ENCODE measurements at regions not wholly inside any gene's neighbourhood (a gene's known extent, or its start where the extent isn't known, plus 50 kb on each side); places are given as distances from the start of the nearest gene placed in this dataset.

- Mint-ChIP-seq H3K4me3 (no peak overlapping the region), H3K27ac (ENCODE audit: unreplicated experiment) (no peak overlapping the region), H3K9me3 (no peaks in the 10 kb centered on the region), H3K4me1 (peaks cover 11% of the 10 kb centered on the region), H3K36me3 (ENCODE audit: low read depth) (no peaks in the 10 kb centered on the region), H3K27me3 (ENCODE audit: low read depth) (no peaks in the 10 kb centered on the region)
- no peak for TF ChIP-seq CTCF (conservative IDR thresholded peaks at IDR 0.05)
- no peak for DNase-seq (ENCODE audit: low read depth, low spot score)
Observed at GRCh38 chr6:169044381-169045230, 209.0 kb downstream of the THBS2 start.

- TF ChIP-seq CTCF (conservative IDR thresholded peaks at IDR 0.05), result no peak
- H3K4me1 Mint-ChIP-seq, result peaks cover 11% of the 10 kb centered on the region
- H3K9me3 Mint-ChIP-seq, result peaks cover 13% of the 10 kb centered on the region
- H3K27me3 Mint-ChIP-seq (ENCODE audit: low read depth), result no peaks in the 10 kb centered on the region
- no peaks in the 10 kb centered on the region for H3K36me3 Mint-ChIP-seq (ENCODE audit: low read depth)
- no peak overlapping the region for H3K27ac Mint-ChIP-seq (ENCODE audit: unreplicated experiment)
- no peak overlapping the region for H3K4me3 Mint-ChIP-seq
- DNase-seq (ENCODE audit: low read depth, low spot score), result no peak
Observed at GRCh38 chr6:169042061-169042460, 211.6 kb downstream of the THBS2 start.

- Mint-ChIP-seq H3K36me3 (ENCODE audit: low read depth) (no peaks in the 10 kb centered on the region), H3K4me3 (no peak overlapping the region), H3K27me3 (ENCODE audit: low read depth) (no peaks in the 10 kb centered on the region), H3K27ac (ENCODE audit: unreplicated experiment) (no peak overlapping the region), H3K4me1 (peaks cover 11% of the 10 kb centered on the region), H3K9me3 (peaks cover 15% of the 10 kb centered on the region)
- no peak for TF ChIP-seq CTCF (conservative IDR thresholded peaks at IDR 0.05)
- DNase-seq (ENCODE audit: low read depth, low spot score), result no peak
Observed at GRCh38 chr6:169041078-169041477, 212.6 kb downstream of the THBS2 start.

GRCh38 chr6:169038691-169039090, 215.0 kb downstream of the THBS2 start:
- Mint-ChIP-seq H3K4me3 (no peak overlapping the region), H3K27ac (ENCODE audit: unreplicated experiment) (no peak overlapping the region), H3K4me1 (peaks cover 16% of the 10 kb centered on the region), H3K36me3 (ENCODE audit: low read depth) (no peaks in the 10 kb centered on the region), H3K27me3 (ENCODE audit: low read depth) (no peaks in the 10 kb centered on the region), H3K9me3 (peaks cover 15% of the 10 kb centered on the region)
- TF ChIP-seq CTCF (conservative IDR thresholded peaks at IDR 0.05), result no peak
- DNase-seq (ENCODE audit: low read depth, low spot score), result no peak

GRCh38 chr6:169035385-169036240, 218.0 kb downstream of the THBS2 start:
- Mint-ChIP-seq H3K4me3 (no peak overlapping the region), H3K4me1 (peaks cover 6% of the 10 kb centered on the region), H3K27me3 (ENCODE audit: low read depth) (peaks cover 3% of the 10 kb centered on the region), H3K36me3 (ENCODE audit: low read depth) (peaks cover 3% of the 10 kb centered on the region), H3K9me3 (peaks cover 15% of the 10 kb centered on the region), H3K27ac (ENCODE audit: unreplicated experiment) (no peak overlapping the region)
- no peak for DNase-seq (ENCODE audit: low read depth, low spot score)
- TF ChIP-seq CTCF (conservative IDR thresholded peaks at IDR 0.05), result no peak

All from neural crest cell (in vitro differentiated cells).